ENCODE measurements at regions not wholly inside any gene's neighbourhood (a gene's known extent, or its start where the extent isn't known, plus 50 kb on each side); places are given as distances from the start of the nearest gene placed in this dataset.

- DNase-seq (ENCODE audit: low read depth) = no peak
Observed at GRCh38 chr6:2535506-2535905, 215.2 kb downstream of the MYLK4 start.

GRCh38 chr6:2534406-2535042 is 216.2 kb downstream of the MYLK4 start:
- no peak for DNase-seq (ENCODE audit: low read depth)

GRCh38 chr6:2531426-2532215 is 219.1 kb downstream of the MYLK4 start:
- peak; percentile 88 for DNase-seq (ENCODE audit: low read depth)

- no peak for DNase-seq (ENCODE audit: low read depth)
Observed at GRCh38 chr6:2529211-2529719, 221.5 kb downstream of the MYLK4 start.

- no peak for DNase-seq (ENCODE audit: low read depth)
Observed at GRCh38 chr6:2528156-2528555, 222.6 kb downstream of the MYLK4 start.

GRCh38 chr6:2526766-2527165 is 224.0 kb downstream of the MYLK4 start:
- no peak for DNase-seq (ENCODE audit: low read depth)

GRCh38 chr6:2524090-2524489 is 226.6 kb downstream of the MYLK4 start:
- DNase-seq (ENCODE audit: low read depth) = peak; percentile 27

GRCh38 chr6:2523061-2523460 is 227.7 kb downstream of the MYLK4 start:
- no peak for DNase-seq (ENCODE audit: low read depth)

- DNase-seq (ENCODE audit: low read depth) = peak; percentile 53
Observed at GRCh38 chr6:2522521-2522920, 228.2 kb downstream of the MYLK4 start.

GRCh38 chr6:2517855-2518473 is 232.8 kb downstream of the MYLK4 start:
- no peak for DNase-seq (ENCODE audit: low read depth)

GRCh38 chr6:2517401-2517800 is 233.3 kb downstream of the MYLK4 start:
- no peak for DNase-seq (ENCODE audit: low read depth)

- no peak for DNase-seq (ENCODE audit: low read depth)
Observed at GRCh38 chr6:2516059-2516458, 234.7 kb downstream of the MYLK4 start.

- no peak for DNase-seq (ENCODE audit: low read depth)
Observed at GRCh38 chr6:2514965-2515543, 235.7 kb downstream of the MYLK4 start.

- no peak for DNase-seq (ENCODE audit: low read depth)
Observed at GRCh38 chr6:2512802-2513201, 237.9 kb downstream of the MYLK4 start.

GRCh38 chr6:2510316-2510715 is 240.4 kb downstream of the MYLK4 start:
- no peak for DNase-seq (ENCODE audit: low read depth)

- no peak for DNase-seq (ENCODE audit: low read depth)
Observed at GRCh38 chr6:2509711-2510110, 241.0 kb downstream of the MYLK4 start.

- no peak for DNase-seq (ENCODE audit: low read depth)
Observed at GRCh38 chr6:2508071-2508470, 242.7 kb downstream of the MYLK4 start.

GRCh38 chr6:2507521-2508037 is 243.1 kb downstream of the MYLK4 start:
- DNase-seq (ENCODE audit: low read depth) = no peak

GRCh38 chr6:2507016-2507415 is 243.7 kb downstream of the MYLK4 start:
- DNase-seq (ENCODE audit: low read depth) = no peak

- DNase-seq (ENCODE audit: low read depth) = no peak
Observed at GRCh38 chr6:2505624-2506023, 245.1 kb downstream of the MYLK4 start.

GRCh38 chr6:2504495-2505064 is 246.1 kb downstream of the MYLK4 start:
- DNase-seq (ENCODE audit: low read depth) = no peak
